ENCODE measurements at regions not wholly inside any gene's neighbourhood (a gene's known extent, or its start where the extent isn't known, plus 50 kb on each side); places are given as distances from the start of the nearest gene placed in this dataset.
"Not testable (repeated sequence)": the region's sequence is repeated elsewhere in the genome, so short reads cannot be mapped to it uniquely, and the experiment has no call there.

- not testable (repeated sequence) for DNase-seq (ENCODE audit: low read depth)
These were observed 144.8 kb upstream of the PRKD1 start for GRCh38 chr14:30072454-30072853.

DNA sequence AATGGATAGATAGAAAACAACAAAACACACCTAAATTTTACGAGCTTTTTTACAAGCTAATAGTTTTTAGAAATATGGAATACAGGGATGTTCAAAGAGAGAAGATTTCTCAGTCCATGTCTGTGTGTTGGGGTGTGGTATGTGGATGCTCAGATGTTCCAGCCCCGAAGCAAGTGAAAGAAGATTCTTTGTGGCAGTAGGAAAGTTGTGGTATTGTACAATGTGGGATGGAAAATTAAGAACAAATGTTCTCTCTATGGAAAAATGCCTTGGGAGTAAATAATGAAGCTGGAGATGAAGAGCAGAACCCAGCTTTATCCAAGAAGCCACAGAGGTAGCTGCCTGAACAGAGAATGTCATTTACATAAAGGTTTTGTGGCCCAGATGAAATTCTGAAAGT, 150.3 kb upstream of the PRKD1 start:
- DNase-seq (ENCODE audit: low read depth) = no peak

GRCh38 chr14:30078811-30079402, 151.3 kb upstream of the PRKD1 start:
- no peak for DNase-seq (ENCODE audit: low read depth)

DNA sequence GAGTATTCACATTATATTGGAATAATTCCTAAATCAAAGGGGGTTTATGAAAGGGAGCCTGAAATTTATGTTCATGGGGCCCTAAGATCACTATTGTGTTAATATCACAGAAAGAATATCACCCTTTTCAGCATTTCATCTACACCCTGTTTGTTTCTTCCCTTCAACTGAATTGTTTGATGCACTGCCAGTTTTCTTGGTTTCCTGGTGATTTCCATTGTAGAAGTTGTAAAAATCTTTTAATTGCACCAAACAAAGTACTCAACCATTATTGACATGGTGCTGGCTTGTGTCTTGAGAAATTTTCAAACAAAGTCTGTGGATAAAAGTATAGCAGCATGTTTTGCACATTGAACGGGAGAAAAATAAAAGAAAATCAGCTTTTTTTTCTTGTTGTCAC, 154.8 kb upstream of the PRKD1 start:
- DNase-seq (ENCODE audit: low read depth) = no peak

DNA sequence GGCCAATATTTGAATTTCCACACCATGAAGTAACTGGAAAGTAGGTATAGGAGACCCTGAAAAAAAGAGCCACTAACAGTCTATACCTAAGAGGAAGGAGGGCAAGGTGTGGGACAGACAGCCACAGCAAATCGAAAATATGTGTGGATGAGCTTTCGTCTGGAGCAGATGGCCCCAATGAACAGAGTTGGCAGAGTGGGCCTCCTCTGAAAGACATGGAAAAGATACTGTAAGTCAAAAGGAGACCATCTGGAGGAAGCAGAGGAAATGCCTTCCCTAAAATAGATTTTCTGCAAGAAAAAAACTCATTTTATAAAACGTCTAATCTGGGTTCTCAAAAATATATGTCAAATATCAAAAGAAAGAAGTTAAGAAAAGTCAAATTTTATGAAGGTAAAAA, 157.2 kb upstream of the PRKD1 start:
- no peak for DNase-seq (ENCODE audit: low read depth)

DNA sequence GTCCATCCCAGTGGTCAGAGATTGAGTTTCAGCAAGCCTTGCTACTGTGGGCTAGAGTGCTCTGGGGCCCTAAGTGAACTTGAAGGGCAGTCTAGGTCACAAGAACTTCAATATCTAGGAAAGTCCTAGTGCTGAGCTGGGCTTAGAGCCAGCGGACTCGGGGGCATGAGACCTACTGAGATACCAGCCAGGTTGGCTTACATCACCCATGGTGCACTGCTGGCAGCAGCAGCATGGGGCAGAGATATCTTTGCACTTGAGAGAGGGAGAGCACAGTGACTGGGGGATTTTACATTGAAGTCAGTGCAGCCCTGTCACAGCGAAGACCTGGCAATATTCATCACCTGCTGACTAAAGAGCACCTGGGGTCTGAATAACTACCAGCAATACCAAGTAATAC, 158.3 kb upstream of the PRKD1 start:
- DNase-seq (ENCODE audit: low read depth) = no peak

GRCh38 chr14:30088620-30089019, 161.0 kb upstream of the PRKD1 start:
- DNase-seq (ENCODE audit: low read depth) = no peak

GRCh38 chr14:30108975-30109700, 181.5 kb upstream of the PRKD1 start:
- DNase-seq (ENCODE audit: low read depth) = peak; percentile 31

- no peak for DNase-seq (ENCODE audit: low read depth)
These were observed 186.4 kb upstream of the PRKD1 start for GRCh38 chr14:30114051-30114450.

DNA sequence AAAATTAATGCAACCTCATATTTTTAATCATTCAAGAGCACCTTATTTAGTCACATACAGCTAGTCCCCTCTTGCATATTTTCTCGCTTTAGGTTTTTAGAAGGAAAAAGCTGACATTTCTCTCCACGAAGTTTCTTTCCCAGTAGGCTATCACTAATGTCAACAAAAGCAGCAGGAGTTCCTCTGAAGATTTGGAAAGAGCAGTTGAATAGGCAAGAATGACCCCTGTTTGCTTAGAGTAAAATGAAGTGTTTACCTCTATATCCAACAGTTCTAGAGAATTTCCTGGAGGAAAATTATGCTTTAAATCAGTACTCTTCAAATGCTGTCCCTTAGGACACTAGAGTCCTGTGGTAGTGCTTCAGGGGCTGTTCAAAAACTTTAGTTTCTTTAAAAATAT, 188.1 kb upstream of the PRKD1 start:
- DNase-seq (ENCODE audit: low read depth) = no peak

DNA sequence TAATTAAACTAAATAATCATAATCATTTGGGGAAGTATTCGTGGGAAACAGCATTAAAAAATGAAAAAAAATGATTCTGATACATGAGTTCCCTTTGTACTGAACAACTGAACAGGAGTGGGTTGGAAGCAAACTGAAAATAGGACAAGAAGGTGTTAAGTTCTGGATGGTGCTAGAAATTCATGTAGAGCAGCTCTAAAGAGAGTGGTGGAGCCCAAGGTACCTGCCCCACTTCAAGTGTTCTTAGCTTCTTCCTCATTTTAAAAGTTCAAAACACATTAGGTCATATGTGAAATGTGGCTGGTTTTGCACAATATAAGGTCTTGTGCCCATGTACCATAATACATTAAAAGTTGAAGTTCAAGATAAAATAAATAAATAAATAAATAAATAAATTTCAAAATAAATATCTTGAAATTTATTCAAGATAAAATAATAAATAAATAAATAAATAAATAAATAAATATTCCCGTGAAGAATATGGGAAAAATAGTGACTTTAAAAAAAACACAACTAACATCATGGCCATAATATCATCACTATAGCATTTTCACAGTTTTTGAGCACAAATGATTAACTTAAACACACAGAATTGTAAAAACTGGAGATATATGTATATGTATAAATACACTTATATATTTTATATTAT, 191.5 kb upstream of the PRKD1 start:
- DNase-seq (ENCODE audit: low read depth) = no peak

- no peak for DNase-seq (ENCODE audit: low read depth)
These were observed 197.8 kb upstream of the PRKD1 start for GRCh38 chr14:30125322-30125979.

DNA sequence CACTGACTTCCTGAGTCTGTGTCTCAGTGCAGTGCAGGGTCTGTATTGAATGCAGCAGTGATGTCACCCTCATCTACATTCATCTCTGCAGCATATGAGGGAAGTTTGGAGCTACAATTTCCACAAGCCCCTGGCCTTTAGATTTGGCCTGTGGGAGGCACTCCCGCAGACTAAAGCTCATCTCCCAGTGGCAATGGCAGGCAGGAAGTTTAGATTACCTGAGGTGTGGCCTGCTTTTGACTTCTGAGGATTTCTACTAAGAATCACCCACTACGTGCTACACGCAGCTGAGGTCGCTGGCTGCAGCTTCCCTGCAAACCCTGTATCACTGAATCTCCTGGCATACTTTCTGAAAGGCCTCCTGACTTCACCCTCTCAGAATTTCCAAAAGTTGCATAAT, 202.2 kb upstream of the PRKD1 start:
- no peak for DNase-seq (ENCODE audit: low read depth)

GRCh38 chr14:30131581-30132097, 204.0 kb upstream of the PRKD1 start:
- no peak for DNase-seq (ENCODE audit: low read depth)

DNA sequence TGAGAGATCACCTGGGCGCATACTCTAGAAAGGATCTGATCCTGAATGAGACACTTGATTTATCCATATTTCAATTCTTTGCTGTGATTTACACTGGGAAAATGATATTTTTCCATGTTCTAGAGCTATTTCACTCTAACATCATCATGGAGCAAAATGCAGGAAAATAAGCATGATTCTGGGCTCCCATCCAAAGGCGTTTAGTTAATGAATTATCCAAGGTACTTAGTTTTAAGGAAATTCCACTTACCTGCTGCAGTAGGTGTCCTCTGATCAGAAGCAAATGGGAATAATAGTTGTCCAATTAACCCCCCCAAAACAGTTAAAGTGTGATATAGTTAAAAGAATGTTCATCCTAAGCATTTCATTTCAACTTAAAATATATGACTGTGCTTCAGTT, 204.5 kb upstream of the PRKD1 start:
- DNase-seq (ENCODE audit: low read depth) = no peak

DNA sequence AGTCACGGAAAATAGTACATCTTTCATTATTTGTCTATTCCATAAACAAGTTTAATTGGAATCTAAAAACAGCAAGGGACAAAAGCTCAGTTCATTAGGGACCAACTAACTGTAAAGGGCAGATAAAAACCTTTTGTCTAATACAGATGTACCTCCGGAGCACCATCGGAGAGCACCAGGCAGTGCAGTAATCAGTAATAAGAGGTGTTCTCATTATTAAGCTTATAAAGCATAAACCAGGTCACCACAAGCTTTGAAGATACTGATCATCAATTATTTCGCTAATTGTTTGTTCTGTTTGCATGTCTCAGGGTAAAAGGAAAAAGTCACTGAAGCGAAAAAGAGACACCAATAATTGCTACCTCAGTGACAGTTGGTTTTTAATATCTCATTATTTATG, 207.3 kb upstream of the PRKD1 start:
- no peak for DNase-seq (ENCODE audit: low read depth)

- DNase-seq (ENCODE audit: low read depth) = no peak
These were observed 210.9 kb upstream of the PRKD1 start for GRCh38 chr14:30138567-30138966.

- no peak for DNase-seq (ENCODE audit: low read depth)
These were observed 214.6 kb upstream of the PRKD1 start for GRCh38 chr14:30142216-30142615.

DNA sequence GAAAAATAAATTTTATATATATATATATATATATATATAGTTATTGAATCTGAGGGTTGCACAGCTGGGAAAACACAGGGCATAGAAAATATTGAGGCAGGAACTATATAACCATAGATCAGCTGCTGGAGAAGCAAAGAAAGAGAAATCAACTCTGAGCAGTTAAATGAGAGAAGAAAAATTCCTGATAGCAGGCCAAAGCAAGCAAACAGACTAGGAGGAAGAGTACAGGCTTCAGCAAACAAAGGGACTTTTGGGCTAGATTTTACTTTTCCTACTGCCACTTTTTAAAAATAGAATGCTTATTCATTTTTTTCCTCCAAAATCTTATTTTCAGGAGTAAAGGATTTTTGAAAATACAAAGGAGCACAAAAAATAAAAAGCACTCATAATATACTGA, 216.0 kb upstream of the PRKD1 start:
- no peak for DNase-seq (ENCODE audit: low read depth)

- DNase-seq (ENCODE audit: low read depth) = no peak
These were observed 226.1 kb upstream of the PRKD1 start for GRCh38 chr14:30153717-30154116.

DNA sequence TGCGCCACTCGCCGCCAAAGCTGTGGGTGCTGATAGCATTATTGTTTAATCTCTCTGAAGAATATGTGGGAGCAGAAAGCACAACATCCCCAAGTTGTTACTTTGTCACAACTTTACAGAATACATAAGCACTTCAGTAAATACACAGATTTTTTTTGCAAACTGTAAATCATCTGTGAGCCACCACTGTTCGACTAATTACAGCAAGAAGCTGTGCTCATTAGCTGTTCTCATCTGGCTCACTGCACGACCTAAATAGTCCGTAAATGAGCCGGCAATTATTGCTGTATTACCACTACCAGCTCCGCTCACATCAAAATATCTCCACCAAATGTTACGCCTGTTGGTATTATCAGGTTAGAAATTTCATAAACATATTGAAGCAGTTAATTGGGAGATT, 228.9 kb upstream of the PRKD1 start:
- no peak for DNase-seq (ENCODE audit: low read depth)

DNA sequence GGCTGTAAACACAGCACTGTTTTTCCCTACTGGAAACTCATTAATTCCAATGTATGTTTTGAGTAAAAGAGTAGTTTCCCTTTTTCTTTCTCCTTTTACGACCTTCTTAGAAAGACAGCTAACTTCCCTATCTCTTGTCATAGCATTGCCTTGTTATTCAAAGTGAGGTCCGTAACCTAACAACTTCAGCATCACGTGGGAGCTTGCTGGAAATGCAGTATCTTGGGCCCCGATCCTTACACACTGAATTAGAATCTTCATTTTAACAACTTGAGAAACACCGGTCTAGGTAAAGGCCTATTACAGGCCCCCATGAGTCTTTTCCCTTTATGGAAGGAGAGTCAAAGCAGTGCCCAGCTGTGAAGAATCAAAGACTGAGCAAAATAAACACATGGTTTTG, 230.7 kb upstream of the PRKD1 start:
- DNase-seq (ENCODE audit: low read depth) = no peak

DNA sequence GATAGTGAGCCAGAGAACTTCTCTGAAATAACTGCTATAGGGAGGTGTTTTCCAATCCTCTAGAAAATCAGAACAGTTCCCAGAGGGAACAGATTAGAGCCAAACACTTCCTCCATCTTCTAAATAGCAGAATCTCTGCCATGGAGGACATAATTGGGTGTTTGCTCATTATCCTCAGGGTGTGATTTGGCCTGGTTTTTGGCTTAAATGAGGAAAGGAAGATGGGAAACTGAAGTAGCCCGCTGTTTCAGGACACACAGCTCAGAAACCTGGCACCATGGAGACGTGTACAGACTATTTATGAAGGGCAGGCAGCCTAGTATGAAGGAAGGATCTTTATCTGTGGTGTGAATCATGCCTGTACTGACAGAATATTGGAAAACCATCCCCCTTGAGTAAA, 231.7 kb upstream of the PRKD1 start:
- no peak for DNase-seq (ENCODE audit: low read depth)

Measured in non-pigmented ciliary epithelial cell (primary cell).